SK-N-SH treated with all-trans-retinoic acid at 6 μM for 48 hours (cell line): ENCODE measurements at regions not wholly inside any gene's neighbourhood (a gene's known extent, or its start where the extent isn't known, plus 50 kb on each side); places are given as distances from the start of the nearest gene placed in this dataset.

Source experiments
- SNAI2 ChIP-seq: fragments of 250-450 bp; sonication (Bioruptor Pico); IDR thresholded peaks from 2 replicates; pipeline ENCODE4 v1.5.0; 2020; ENCODE audit warnings: mild to moderate bottlenecking, moderate library complexity
- ZNF70 ChIP-seq: fragments of 450-650 bp; formaldehyde crosslinking; IDR thresholded peaks from 2 replicates; pipeline ENCODE4 v1.5.0; 2020; ENCODE audit warnings: mild to moderate bottlenecking, moderate library complexity
- TF ChIP-seq, protein P1 (sequence below): fragments of 250-450 bp; sonication (Bioruptor Pico); IDR thresholded peaks from 2 replicates; pipeline ENCODE4 v1.8.0; 2020; ENCODE audit warnings: mild to moderate bottlenecking, moderate library complexity, borderline replicate concordance

DNA sequence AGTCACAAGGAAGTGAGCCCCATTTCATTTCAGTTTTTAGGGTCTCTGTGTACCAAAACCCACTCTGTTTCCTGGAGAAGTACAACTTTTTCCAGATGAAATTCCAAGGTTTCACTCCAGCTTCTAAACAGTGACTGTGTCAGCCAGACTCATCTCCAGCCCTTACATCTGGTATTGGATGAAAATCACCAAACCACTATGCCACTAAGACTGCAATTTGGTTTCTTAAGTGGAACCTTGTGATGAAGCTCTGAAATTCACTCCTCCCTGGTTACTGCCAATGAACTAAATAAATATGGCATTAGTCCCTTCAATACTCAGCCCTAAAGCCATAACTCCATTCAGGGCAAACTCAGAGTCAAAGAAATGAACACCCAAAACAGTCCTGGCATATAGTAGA lies 211.2 kb upstream of the DAPK1 start:
- TF ChIP-seq, protein P1, sequence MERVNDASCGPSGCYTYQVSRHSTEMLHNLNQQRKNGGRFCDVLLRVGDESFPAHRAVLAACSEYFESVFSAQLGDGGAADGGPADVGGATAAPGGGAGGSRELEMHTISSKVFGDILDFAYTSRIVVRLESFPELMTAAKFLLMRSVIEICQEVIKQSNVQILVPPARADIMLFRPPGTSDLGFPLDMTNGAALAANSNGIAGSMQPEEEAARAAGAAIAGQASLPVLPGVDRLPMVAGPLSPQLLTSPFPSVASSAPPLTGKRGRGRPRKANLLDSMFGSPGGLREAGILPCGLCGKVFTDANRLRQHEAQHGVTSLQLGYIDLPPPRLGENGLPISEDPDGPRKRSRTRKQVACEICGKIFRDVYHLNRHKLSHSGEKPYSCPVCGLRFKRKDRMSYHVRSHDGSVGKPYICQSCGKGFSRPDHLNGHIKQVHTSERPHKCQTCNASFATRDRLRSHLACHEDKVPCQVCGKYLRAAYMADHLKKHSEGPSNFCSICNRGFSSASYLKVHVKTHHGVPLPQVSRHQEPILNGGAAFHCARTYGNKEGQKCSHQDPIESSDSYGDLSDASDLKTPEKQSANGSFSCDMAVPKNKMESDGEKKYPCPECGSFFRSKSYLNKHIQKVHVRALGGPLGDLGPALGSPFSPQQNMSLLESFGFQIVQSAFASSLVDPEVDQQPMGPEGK (CRISPR knock-in tag): no peak
- TF ChIP-seq ZNF70 (CRISPR knock-in tag) (no peak), SNAI2 (CRISPR knock-in tag) (no peak)
